Left ventricle myocardium inferior (tissue), 1 donor: ENCODE measurements at regions not wholly inside any gene's neighbourhood (a gene's known extent, or its start where the extent isn't known, plus 50 kb on each side); places are given as distances from the start of the nearest gene placed in this dataset.
"Not testable (repeated sequence)": the region's sequence is repeated elsewhere in the genome, so short reads cannot be mapped to it uniquely, and the experiment has no call there.

Source experiments
- DNase-seq: peaks from one replicate; pipeline ENCODE4 v3.0.0-alpha.2; 2020
- H3K27ac ChIP-seq: fragments of 200-600 bp; replicated peaks from 2 replicates; pipeline ENCODE4 v1.8.0; 2021
- H3K27me3 ChIP-seq: fragments of 200-600 bp; 2 replicates; pipeline ENCODE4 v1.8.0; 2021; ENCODE audit warnings: low read depth
- H3K36me3 ChIP-seq: fragments of 200-600 bp; 2 replicates; pipeline ENCODE4 v1.8.0; 2021
- H3K4me1 ChIP-seq: fragments of 200-600 bp; 2 replicates; pipeline ENCODE4 v1.8.0; 2021
- H3K4me3 ChIP-seq: fragments of 200-600 bp; 2 replicates; pipeline ENCODE4 v1.8.0; 2021; ENCODE audit warnings: mild to moderate bottlenecking, moderate library complexity
- H3K9me3 ChIP-seq: fragments of 200-600 bp; replicated peaks from 2 replicates; pipeline ENCODE4 v1.8.0; 2021
- intact Hi-C: fragments of 100-400 bp; cut with micrococcal nuclease; formaldehyde crosslinking; loops from one replicate; pipeline ENCODE4 v1.11.0; 2022
- TF ChIP-seq, protein P1 (sequence below): fragments of 200-600 bp; IDR thresholded peaks from 2 replicates; pipeline ENCODE4 v1.8.0; 2021; ENCODE audit warnings: antibody characterized with exemption, mild to moderate bottlenecking, borderline replicate concordance
- donor health status: DM: no; HTN: yes; CAD: no; lungs with severe emphysema.

DNA sequence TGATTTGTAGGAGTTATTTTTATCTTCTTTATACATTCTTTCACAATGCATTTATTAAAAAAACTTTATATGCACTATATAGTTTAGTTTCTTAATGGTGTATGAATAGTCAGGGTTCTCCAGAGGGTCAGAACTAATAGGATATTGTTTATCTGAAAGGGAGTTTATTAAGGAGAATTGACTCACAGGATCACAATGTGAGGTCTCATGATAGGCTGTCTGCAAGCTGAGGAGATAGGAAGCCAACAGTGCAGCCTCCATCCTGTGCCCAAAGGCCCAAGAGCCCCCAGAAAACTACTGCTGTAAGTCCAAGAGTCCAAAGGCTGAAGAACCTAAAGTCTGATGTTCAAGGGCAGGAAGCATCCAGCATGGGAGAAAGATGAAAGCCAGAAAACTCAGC lies 192.8 kb upstream of the AHR start:
- H3K4me1 ChIP-seq: no peaks in the 10 kb centered on the region
- H3K27me3 ChIP-seq: no peaks in the 10 kb centered on the region
- DNase-seq: no peak
- TF ChIP-seq, protein P1, sequence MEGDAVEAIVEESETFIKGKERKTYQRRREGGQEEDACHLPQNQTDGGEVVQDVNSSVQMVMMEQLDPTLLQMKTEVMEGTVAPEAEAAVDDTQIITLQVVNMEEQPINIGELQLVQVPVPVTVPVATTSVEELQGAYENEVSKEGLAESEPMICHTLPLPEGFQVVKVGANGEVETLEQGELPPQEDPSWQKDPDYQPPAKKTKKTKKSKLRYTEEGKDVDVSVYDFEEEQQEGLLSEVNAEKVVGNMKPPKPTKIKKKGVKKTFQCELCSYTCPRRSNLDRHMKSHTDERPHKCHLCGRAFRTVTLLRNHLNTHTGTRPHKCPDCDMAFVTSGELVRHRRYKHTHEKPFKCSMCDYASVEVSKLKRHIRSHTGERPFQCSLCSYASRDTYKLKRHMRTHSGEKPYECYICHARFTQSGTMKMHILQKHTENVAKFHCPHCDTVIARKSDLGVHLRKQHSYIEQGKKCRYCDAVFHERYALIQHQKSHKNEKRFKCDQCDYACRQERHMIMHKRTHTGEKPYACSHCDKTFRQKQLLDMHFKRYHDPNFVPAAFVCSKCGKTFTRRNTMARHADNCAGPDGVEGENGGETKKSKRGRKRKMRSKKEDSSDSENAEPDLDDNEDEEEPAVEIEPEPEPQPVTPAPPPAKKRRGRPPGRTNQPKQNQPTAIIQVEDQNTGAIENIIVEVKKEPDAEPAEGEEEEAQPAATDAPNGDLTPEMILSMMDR: no peak
- H3K4me3 ChIP-seq: no peak overlapping the region
- no peak overlapping the region for H3K27ac ChIP-seq
- intact Hi-C loops: no loop called here
- peaks cover 13% of the 10 kb centered on the region for H3K9me3 ChIP-seq
- no peaks in the 10 kb centered on the region for H3K36me3 ChIP-seq

DNA sequence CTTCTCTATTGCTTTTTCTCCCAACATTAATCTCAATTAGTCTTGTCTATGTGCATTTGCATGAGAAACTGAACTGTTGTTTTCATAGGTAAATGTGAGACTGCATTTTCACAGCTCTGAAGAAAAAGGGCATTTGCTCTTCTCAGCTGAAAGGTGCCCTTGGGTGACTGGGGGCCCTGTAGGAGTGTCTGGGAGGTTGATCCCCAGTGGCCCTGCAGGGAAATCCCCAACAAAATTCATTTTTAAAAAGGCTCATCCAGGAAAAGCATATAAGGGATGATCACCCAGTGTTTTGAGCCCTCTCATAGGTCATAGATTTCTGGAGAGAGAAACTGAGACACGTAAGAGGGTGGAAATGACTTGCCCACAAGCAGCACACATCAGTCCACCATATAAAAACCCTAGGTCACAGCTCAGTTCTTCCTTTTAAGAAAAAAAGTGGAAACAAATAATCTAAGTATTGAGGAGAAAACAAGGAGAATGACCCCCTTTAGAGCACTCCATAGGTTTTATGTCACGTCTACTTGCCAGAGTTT lies 190.3 kb upstream of the AHR start:
- intact Hi-C loops: no loop called here
- no peak for DNase-seq
- no peak overlapping the region for H3K4me3 ChIP-seq
- TF ChIP-seq, protein P1: no peak
- no peak overlapping the region for H3K27ac ChIP-seq
- H3K9me3 ChIP-seq: no peaks in the 10 kb centered on the region
- H3K36me3 ChIP-seq: no peaks in the 10 kb centered on the region
- H3K27me3 ChIP-seq: no peaks in the 10 kb centered on the region
- H3K4me1 ChIP-seq: no peaks in the 10 kb centered on the region

DNA sequence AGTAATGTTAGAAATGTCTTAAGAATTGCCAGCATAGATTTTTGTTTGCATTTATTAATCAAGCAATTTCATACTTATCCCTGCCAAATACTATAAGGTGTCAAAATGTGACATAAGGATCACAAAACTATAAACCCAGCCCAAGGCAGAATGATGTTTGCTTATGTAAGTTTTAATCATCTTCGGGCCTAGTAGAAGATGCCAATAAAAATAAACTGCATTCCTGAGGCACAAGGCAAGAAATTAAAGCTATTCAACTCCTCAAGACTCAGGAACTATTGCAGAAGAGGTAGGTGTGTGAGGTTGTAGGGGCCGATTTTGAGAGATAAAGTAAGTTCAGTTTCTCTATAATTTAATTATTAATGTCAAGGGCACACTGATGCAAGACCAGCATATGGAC lies 189.4 kb upstream of the AHR start:
- H3K4me3 ChIP-seq: no peak overlapping the region
- intact Hi-C loops: no loop called here
- no peak for DNase-seq
- TF ChIP-seq, protein P1: no peak
- H3K27me3 ChIP-seq: no peaks in the 10 kb centered on the region
- H3K36me3 ChIP-seq: no peaks in the 10 kb centered on the region
- H3K4me1 ChIP-seq: no peaks in the 10 kb centered on the region
- no peak overlapping the region for H3K27ac ChIP-seq
- H3K9me3 ChIP-seq: peaks cover 5% of the 10 kb centered on the region

DNA sequence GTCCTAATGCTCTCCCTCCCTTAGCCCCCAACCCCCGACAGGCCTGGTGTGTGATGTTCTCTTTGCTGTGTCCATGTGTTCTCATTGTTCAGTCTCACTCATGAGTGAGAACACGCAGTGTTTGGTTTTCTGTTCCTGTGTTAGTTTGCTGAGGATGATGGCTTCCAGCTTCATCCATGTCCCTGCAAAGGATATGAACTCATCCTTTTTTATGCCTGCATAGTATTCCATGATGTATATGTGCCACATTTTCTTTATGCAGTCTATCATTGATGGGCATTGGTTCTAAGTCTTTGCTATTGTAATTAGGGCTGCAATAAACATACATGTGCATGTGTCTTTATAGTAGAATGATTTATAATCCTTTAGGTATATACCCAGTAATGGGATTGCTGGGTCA lies 184.7 kb upstream of the AHR start:
- H3K9me3 ChIP-seq, DNase-seq, H3K27me3 ChIP-seq, H3K4me1 ChIP-seq, H3K4me3 ChIP-seq, H3K27ac ChIP-seq, intact Hi-C loops, H3K36me3 ChIP-seq: not testable (repeated sequence)

DNA sequence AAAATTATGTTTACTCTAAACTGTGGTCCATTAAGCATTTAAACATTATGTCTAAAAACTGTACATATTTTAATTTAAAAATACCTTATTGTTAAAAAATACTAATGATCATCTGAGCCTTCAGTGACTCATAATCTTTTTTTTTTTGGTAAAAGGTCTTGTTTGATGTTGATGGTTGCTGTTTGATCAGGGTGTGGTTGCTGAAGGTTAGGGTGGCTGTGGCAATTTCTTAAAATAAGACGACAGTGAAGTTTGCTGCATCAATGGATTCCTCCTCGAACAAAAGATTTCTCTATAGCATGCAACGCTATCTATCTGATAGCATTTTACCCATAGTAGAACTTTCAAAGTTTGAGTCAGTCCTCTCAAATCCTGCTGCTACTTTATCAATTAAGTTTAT lies 180.0 kb upstream of the AHR start:
- Histone ChIP-seq H3K9me3 (peaks cover 5% of the 10 kb centered on the region), H3K36me3 (no peaks in the 10 kb centered on the region), H3K4me1 (no peaks in the 10 kb centered on the region), H3K27ac (no peak overlapping the region), H3K4me3 (no peak overlapping the region), H3K27me3 (no peaks in the 10 kb centered on the region)
- TF ChIP-seq, protein P1: no peak
- intact Hi-C loops: no loop called here
- no peak for DNase-seq

DNA sequence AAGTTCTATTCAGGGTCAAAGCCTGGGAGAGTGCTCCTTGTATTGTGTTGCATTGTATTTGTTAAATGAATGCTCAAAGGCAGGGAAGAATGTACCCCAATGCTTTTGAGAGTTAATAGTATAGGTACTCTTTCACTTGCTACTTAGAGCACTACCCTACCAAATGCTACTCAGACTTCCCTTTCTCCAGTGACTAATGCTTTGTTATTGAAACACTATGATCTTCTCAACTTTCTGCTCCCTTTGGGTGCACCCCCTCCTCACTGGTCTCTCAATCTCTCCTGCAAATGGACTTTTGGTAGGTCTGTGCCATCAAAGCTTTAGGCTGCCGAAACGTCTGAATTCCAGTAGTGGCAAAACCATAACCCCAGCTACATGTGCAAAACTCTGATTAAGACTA lies 177.7 kb upstream of the AHR start:
- Histone ChIP-seq H3K27ac (no peak overlapping the region), H3K4me1 (no peaks in the 10 kb centered on the region), H3K4me3 (no peak overlapping the region), H3K36me3 (no peaks in the 10 kb centered on the region), H3K27me3 (no peaks in the 10 kb centered on the region), H3K9me3 (no peaks in the 10 kb centered on the region)
- DNase-seq: no peak
- TF ChIP-seq, protein P1: no peak
- intact Hi-C loops: no loop called here
